ENCODE measurements at regions not wholly inside any gene's neighbourhood (a gene's known extent, or its start where the extent isn't known, plus 50 kb on each side); places are given as distances from the start of the nearest gene placed in this dataset.

- H3K4me1 ChIP-seq (ENCODE audit: control insufficient read depth, insufficient read depth, low read length): no peaks in the 10 kb centered on the region
- H3K9me3 ChIP-seq (ENCODE audit: control insufficient read depth, insufficient read depth, low read length): no peaks in the 10 kb centered on the region
- H3K27ac ChIP-seq (ENCODE audit: low read length): no peak overlapping the region
- H3K27me3 ChIP-seq (ENCODE audit: control insufficient read depth, insufficient read depth, low read length): no peaks in the 10 kb centered on the region
- no peaks in the 10 kb centered on the region for H3K36me3 ChIP-seq (ENCODE audit: control insufficient read depth, insufficient read depth, low read length)
- WGBS (ENCODE audit: insufficient coverage, insufficient read length): no CpG with 5 or more reads among the region's 8 CpGs
- H3K4me3 ChIP-seq (ENCODE audit: low read length): no peak overlapping the region
- DNase-seq (ENCODE audit: low read depth, low spot score): no peak
Measured at GRCh38 chr18:78128004-78128403, 851.6 kb upstream of the SALL3 start.

GRCh38 chr18:78129260-78129659, 850.4 kb upstream of the SALL3 start:
- H3K4me3 ChIP-seq (ENCODE audit: low read length): no peak overlapping the region
- H3K27me3 ChIP-seq (ENCODE audit: control insufficient read depth, insufficient read depth, low read length): no peaks in the 10 kb centered on the region
- WGBS (ENCODE audit: insufficient coverage, insufficient read length): no CpG with 5 or more reads among the region's 8 CpGs
- no peaks in the 10 kb centered on the region for H3K4me1 ChIP-seq (ENCODE audit: control insufficient read depth, insufficient read depth, low read length)
- no peaks in the 10 kb centered on the region for H3K36me3 ChIP-seq (ENCODE audit: control insufficient read depth, insufficient read depth, low read length)
- no peaks in the 10 kb centered on the region for H3K9me3 ChIP-seq (ENCODE audit: control insufficient read depth, insufficient read depth, low read length)
- no peak overlapping the region for H3K27ac ChIP-seq (ENCODE audit: low read length)
- no peak for DNase-seq (ENCODE audit: low read depth, low spot score)

GRCh38 chr18:78130232-78131195, 849.1 kb upstream of the SALL3 start:
- Histone ChIP-seq H3K36me3 (ENCODE audit: control insufficient read depth, insufficient read depth, low read length) (no peaks in the 10 kb centered on the region), H3K27me3 (ENCODE audit: control insufficient read depth, insufficient read depth, low read length) (no peaks in the 10 kb centered on the region), H3K4me3 (ENCODE audit: low read length) (no peak overlapping the region), H3K4me1 (ENCODE audit: control insufficient read depth, insufficient read depth, low read length) (no peaks in the 10 kb centered on the region), H3K9me3 (ENCODE audit: control insufficient read depth, insufficient read depth, low read length) (no peaks in the 10 kb centered on the region), H3K27ac (ENCODE audit: low read length) (no peak overlapping the region)
- no CpG with 5 or more reads among the region's 12 CpGs for WGBS (ENCODE audit: insufficient coverage, insufficient read length)
- no peak for DNase-seq (ENCODE audit: low read depth, low spot score)

GRCh38 chr18:78133729-78134128, 845.9 kb upstream of the SALL3 start:
- Histone ChIP-seq H3K4me3 (ENCODE audit: low read length) (no peak overlapping the region), H3K9me3 (ENCODE audit: control insufficient read depth, insufficient read depth, low read length) (no peaks in the 10 kb centered on the region), H3K36me3 (ENCODE audit: control insufficient read depth, insufficient read depth, low read length) (no peaks in the 10 kb centered on the region), H3K27ac (ENCODE audit: low read length) (no peak overlapping the region), H3K27me3 (ENCODE audit: control insufficient read depth, insufficient read depth, low read length) (no peaks in the 10 kb centered on the region), H3K4me1 (ENCODE audit: control insufficient read depth, insufficient read depth, low read length) (no peaks in the 10 kb centered on the region; the same call in 1 of the 2 replicates)
- WGBS (ENCODE audit: insufficient coverage, insufficient read length): no CpG with 5 or more reads among the region's 7 CpGs
- no peak for DNase-seq (ENCODE audit: low read depth, low spot score)

GRCh38 chr18:78136986-78137385, 842.6 kb upstream of the SALL3 start:
- Histone ChIP-seq H3K4me3 (ENCODE audit: low read length) (no peak overlapping the region), H3K27ac (ENCODE audit: low read length) (no peak overlapping the region), H3K27me3 (ENCODE audit: control insufficient read depth, insufficient read depth, low read length) (no peaks in the 10 kb centered on the region), H3K36me3 (ENCODE audit: control insufficient read depth, insufficient read depth, low read length) (no peaks in the 10 kb centered on the region), H3K4me1 (ENCODE audit: control insufficient read depth, insufficient read depth, low read length) (peaks cover 2% of the 10 kb centered on the region), H3K9me3 (ENCODE audit: control insufficient read depth, insufficient read depth, low read length) (no peaks in the 10 kb centered on the region)
- no peak for DNase-seq (ENCODE audit: low read depth, low spot score)
- WGBS (ENCODE audit: insufficient coverage, insufficient read length): no CpG with 5 or more reads among the region's 6 CpGs

GRCh38 chr18:78138983-78139496, 840.6 kb upstream of the SALL3 start:
- Histone ChIP-seq H3K36me3 (ENCODE audit: control insufficient read depth, insufficient read depth, low read length) (no peaks in the 10 kb centered on the region), H3K4me1 (ENCODE audit: control insufficient read depth, insufficient read depth, low read length) (peaks cover 2% of the 10 kb centered on the region), H3K9me3 (ENCODE audit: control insufficient read depth, insufficient read depth, low read length) (no peaks in the 10 kb centered on the region), H3K4me3 (ENCODE audit: low read length) (no peak overlapping the region), H3K27me3 (ENCODE audit: control insufficient read depth, insufficient read depth, low read length) (no peaks in the 10 kb centered on the region), H3K27ac (ENCODE audit: low read length) (no peak overlapping the region)
- WGBS (ENCODE audit: insufficient coverage, insufficient read length): no CpG with 5 or more reads among the region's 11 CpGs
- DNase-seq (ENCODE audit: low read depth, low spot score): peak; percentile 20

- H3K27me3 ChIP-seq (ENCODE audit: control insufficient read depth, insufficient read depth, low read length): no peaks in the 10 kb centered on the region
Measured at GRCh38 chr18:78140294-78140693, 839.3 kb upstream of the SALL3 start.

GRCh38 chr18:78144669-78145068, 834.9 kb upstream of the SALL3 start:
- no peaks in the 10 kb centered on the region for H3K36me3 ChIP-seq (ENCODE audit: control insufficient read depth, insufficient read depth, low read length)
- no peaks in the 10 kb centered on the region; the same call in 1 of the 2 replicates for H3K4me1 ChIP-seq (ENCODE audit: control insufficient read depth, insufficient read depth, low read length)
- no peak overlapping the region for H3K4me3 ChIP-seq (ENCODE audit: low read length)
- DNase-seq (ENCODE audit: low read depth, low spot score): no peak
- H3K9me3 ChIP-seq (ENCODE audit: control insufficient read depth, insufficient read depth, low read length): no peaks in the 10 kb centered on the region
- WGBS (ENCODE audit: insufficient coverage, insufficient read length): no CpG with 5 or more reads among the region's 11 CpGs
- H3K27ac ChIP-seq (ENCODE audit: low read length): no peak overlapping the region
- H3K27me3 ChIP-seq (ENCODE audit: control insufficient read depth, insufficient read depth, low read length): no peaks in the 10 kb centered on the region

More at GRCh38 chr18:78140294-78140693, 839.3 kb upstream of the SALL3 start:
- Histone ChIP-seq H3K27ac (ENCODE audit: low read length) (no peak overlapping the region), H3K9me3 (ENCODE audit: control insufficient read depth, insufficient read depth, low read length) (no peaks in the 10 kb centered on the region), H3K36me3 (ENCODE audit: control insufficient read depth, insufficient read depth, low read length) (no peaks in the 10 kb centered on the region), H3K4me1 (ENCODE audit: control insufficient read depth, insufficient read depth, low read length) (peaks cover 2% of the 10 kb centered on the region), H3K4me3 (ENCODE audit: low read length) (no peak overlapping the region)
- DNase-seq (ENCODE audit: low read depth, low spot score): no peak
- no CpG with 5 or more reads among the region's 9 CpGs for WGBS (ENCODE audit: insufficient coverage, insufficient read length)

GRCh38 chr18:78145096-78145495, 834.5 kb upstream of the SALL3 start:
- WGBS (ENCODE audit: insufficient coverage, insufficient read length): no CpG with 5 or more reads among the region's 9 CpGs
- no peaks in the 10 kb centered on the region for H3K36me3 ChIP-seq (ENCODE audit: control insufficient read depth, insufficient read depth, low read length)
- DNase-seq (ENCODE audit: low read depth, low spot score): no peak
- H3K4me1 ChIP-seq (ENCODE audit: control insufficient read depth, insufficient read depth, low read length): no peaks in the 10 kb centered on the region
- H3K4me3 ChIP-seq (ENCODE audit: low read length): no peak overlapping the region
- H3K27ac ChIP-seq (ENCODE audit: low read length): no peak overlapping the region
- H3K9me3 ChIP-seq (ENCODE audit: control insufficient read depth, insufficient read depth, low read length): no peaks in the 10 kb centered on the region
- H3K27me3 ChIP-seq (ENCODE audit: control insufficient read depth, insufficient read depth, low read length): no peaks in the 10 kb centered on the region

GRCh38 chr18:78146136-78147085, 833.2 kb upstream of the SALL3 start:
- Histone ChIP-seq H3K4me1 (ENCODE audit: control insufficient read depth, insufficient read depth, low read length) (no peaks in the 10 kb centered on the region), H3K27ac (ENCODE audit: low read length) (no peak overlapping the region), H3K27me3 (ENCODE audit: control insufficient read depth, insufficient read depth, low read length) (no peaks in the 10 kb centered on the region), H3K36me3 (ENCODE audit: control insufficient read depth, insufficient read depth, low read length) (no peaks in the 10 kb centered on the region), H3K4me3 (ENCODE audit: low read length) (no peak overlapping the region), H3K9me3 (ENCODE audit: control insufficient read depth, insufficient read depth, low read length) (no peaks in the 10 kb centered on the region)
- DNase-seq (ENCODE audit: low read depth, low spot score): no peak
- WGBS (ENCODE audit: insufficient coverage, insufficient read length): no CpG with 5 or more reads among the region's 17 CpGs
